GM12878 (cell line): ENCODE measurements at regions not wholly inside any gene's neighbourhood (a gene's known extent, or its start where the extent isn't known, plus 50 kb on each side); places are given as distances from the start of the nearest gene placed in this dataset.

ENCODE experiments used
- BCL11A ChIP-seq: IDR thresholded peaks from 2 replicates; pipeline ENCODE4 v1.6.1; 2011; ENCODE audit warnings: low read depth, low read length
- BCLAF1 ChIP-seq: fragments of 450-650 bp; IDR thresholded peaks from 2 replicates; pipeline ENCODE4 v1.6.1; 2017; ENCODE audit warnings: antibody characterized with exemption, mild to moderate bottlenecking, moderate library complexity
- NFIC ChIP-seq: IDR thresholded peaks from 2 replicates; pipeline ENCODE4 v1.6.1; 2012; ENCODE audit warnings: low read depth, mild to moderate bottlenecking, inconsistent platforms, low read length, moderate library complexity
- NKRF ChIP-seq: fragments of 450-650 bp; conservative IDR thresholded peaks from 2 replicates; pipeline ENCODE4 v1.6.1; 2017; ENCODE audit warnings: mild to moderate bottlenecking, moderate library complexity
- WRNIP1 ChIP-seq: IDR thresholded peaks from 2 replicates; pipeline ENCODE4 v1.6.1; 2011; ENCODE audit warnings: low read depth, low read length, improper control_type of control experiment, borderline replicate concordance
- ZBTB40 ChIP-seq: fragments of 450-650 bp; IDR thresholded peaks from 2 replicates; pipeline ENCODE4 v1.6.1; 2016; ENCODE audit warnings: mild to moderate bottlenecking, moderate library complexity, borderline replicate concordance
- ZNF687 ChIP-seq: fragments of 450-650 bp; IDR thresholded peaks from 2 replicates; pipeline ENCODE4 v1.6.1; 2017; ENCODE audit warnings: mild to moderate bottlenecking, moderate library complexity

- TF ChIP-seq BCLAF1, result no peak
- TF ChIP-seq ZBTB40, result no peak
- no peak for TF ChIP-seq BCL11A
- no peak for TF ChIP-seq NFIC
- no peak for TF ChIP-seq ZNF687
- no peak for TF ChIP-seq WRNIP1
- TF ChIP-seq NKRF, result no peak
Observed at GRCh38 chr7:65475040-65475726, 101.5 kb downstream of the ZNF92 start (continued).
